ENCODE measurements at regions not wholly inside any gene's neighbourhood (a gene's known extent, or its start where the extent isn't known, plus 50 kb on each side); places are given as distances from the start of the nearest gene placed in this dataset.

GRCh38 chr2:34660741-34661140, 1061.6 kb upstream of the FAM98A start:
- Histone ChIP-seq H3K36me3 (ENCODE audit: control insufficient read depth, low read length) (no peaks in the 10 kb centered on the region), H3F3A (ENCODE audit: control insufficient read depth, insufficient read depth) (no peaks in the 10 kb centered on the region), H3K9me2 (replicated peaks; ENCODE audit: control insufficient read depth, low read length) (no peaks in the 10 kb centered on the region), H3K4me1 (ENCODE audit: control insufficient read depth, low read length) (no peaks in the 10 kb centered on the region), H4K20me1 (ENCODE audit: control insufficient read depth, insufficient read depth, low read depth, low read length) (no peaks in the 10 kb centered on the region), H3K4me2 (ENCODE audit: low read length) (no peak overlapping the region), H3K79me2 (ENCODE audit: control insufficient read depth, low read length) (no peaks in the 10 kb centered on the region), H3K27ac (ENCODE audit: low read depth, low read length) (no peak overlapping the region), H3K27me3 (ENCODE audit: control insufficient read depth, low read length) (no peaks in the 10 kb centered on the region), H3K9me3 (ENCODE audit: control insufficient read depth, insufficient read depth, low read length) (no peaks in the 10 kb centered on the region), H3K4me3 (ENCODE audit: low read length) (no peak overlapping the region)
- TF ChIP-seq CTCF (IDR thresholded peaks at IDR 0.05; ENCODE audit: low read depth, low read length, poor library complexity, severe bottlenecking), result no peak

- no peaks in the 10 kb centered on the region for H3K9me3 ChIP-seq (ENCODE audit: control insufficient read depth, insufficient read depth, low read length)
- no peaks in the 10 kb centered on the region for H3K36me3 ChIP-seq (ENCODE audit: control insufficient read depth, low read length)
- no peak overlapping the region for H3K27ac ChIP-seq (ENCODE audit: low read depth, low read length)
- no peaks in the 10 kb centered on the region for H3K27me3 ChIP-seq (ENCODE audit: control insufficient read depth, low read length)
- TF ChIP-seq EZH2phosphoT487 (IDR thresholded peaks at IDR 0.05; ENCODE audit: borderline replicate concordance, low read length) (no peak), CTCF (IDR thresholded peaks at IDR 0.05; ENCODE audit: low read depth, low read length, poor library complexity, severe bottlenecking) (no peak)
- H3K4me1 ChIP-seq (ENCODE audit: control insufficient read depth, low read length), result no peaks in the 10 kb centered on the region
- no peak overlapping the region for H3K4me2 ChIP-seq (ENCODE audit: low read length)
- no peaks in the 10 kb centered on the region for H4K20me1 ChIP-seq (ENCODE audit: control insufficient read depth, insufficient read depth, low read depth, low read length)
- no peaks in the 10 kb centered on the region for H3K79me2 ChIP-seq (ENCODE audit: control insufficient read depth, low read length)
- H3F3A ChIP-seq (ENCODE audit: control insufficient read depth, insufficient read depth), result no peaks in the 10 kb centered on the region
- no peak overlapping the region for H3K4me3 ChIP-seq (ENCODE audit: low read length)
- no peaks in the 10 kb centered on the region for H3K9me2 ChIP-seq (replicated peaks; ENCODE audit: control insufficient read depth, low read length)
Measured at GRCh38 chr2:34656632-34657031, 1057.5 kb upstream of the FAM98A start.

DNA sequence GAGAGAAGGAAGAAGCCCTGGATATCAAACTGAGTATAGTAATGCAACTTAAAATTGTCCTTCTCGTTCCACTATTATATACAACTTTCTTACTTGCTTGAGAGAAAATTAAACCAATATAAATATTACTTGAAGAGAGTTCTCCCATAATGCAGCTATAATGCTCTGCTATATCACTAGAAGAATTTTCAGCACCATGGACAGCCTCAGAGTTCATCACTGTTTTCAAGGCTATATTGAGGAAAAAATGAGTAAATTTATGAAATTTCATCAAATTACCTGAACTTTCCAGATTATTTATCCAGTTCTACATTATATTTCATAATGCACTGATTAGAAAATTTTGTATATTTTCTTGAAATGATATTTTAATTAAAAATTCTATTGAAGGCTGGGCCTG, 1053.5 kb upstream of the FAM98A start:
- TF ChIP-seq EZH2phosphoT487 (IDR thresholded peaks at IDR 0.05; ENCODE audit: borderline replicate concordance, low read length) (no peak), CTCF (IDR thresholded peaks at IDR 0.05; ENCODE audit: low read depth, low read length, poor library complexity, severe bottlenecking) (no peak)
- no peaks in the 10 kb centered on the region for H3F3A ChIP-seq (ENCODE audit: control insufficient read depth, insufficient read depth)
- no peaks in the 10 kb centered on the region for H3K27me3 ChIP-seq (ENCODE audit: control insufficient read depth, low read length)
- H3K27ac ChIP-seq (ENCODE audit: low read depth, low read length), result no peak overlapping the region
- no peak overlapping the region for H3K4me2 ChIP-seq (ENCODE audit: low read length)
- no peak overlapping the region for H3K4me3 ChIP-seq (ENCODE audit: low read length)
- H3K36me3 ChIP-seq (ENCODE audit: control insufficient read depth, low read length), result no peaks in the 10 kb centered on the region
- no peaks in the 10 kb centered on the region for H4K20me1 ChIP-seq (ENCODE audit: control insufficient read depth, insufficient read depth, low read depth, low read length)
- H3K9me3 ChIP-seq (ENCODE audit: control insufficient read depth, insufficient read depth, low read length), result no peaks in the 10 kb centered on the region
- no peaks in the 10 kb centered on the region for H3K79me2 ChIP-seq (ENCODE audit: control insufficient read depth, low read length)
- H3K9me2 ChIP-seq (replicated peaks; ENCODE audit: control insufficient read depth, low read length), result no peaks in the 10 kb centered on the region
- H3K4me1 ChIP-seq (ENCODE audit: control insufficient read depth, low read length), result no peaks in the 10 kb centered on the region

GRCh38 chr2:34646901-34647300, 1047.8 kb upstream of the FAM98A start:
- no peak overlapping the region for H3K4me2 ChIP-seq (ENCODE audit: low read length)
- no peak for TF ChIP-seq CTCF (IDR thresholded peaks at IDR 0.05; ENCODE audit: low read depth, low read length, poor library complexity, severe bottlenecking)
- TF ChIP-seq EZH2phosphoT487 (IDR thresholded peaks at IDR 0.05; ENCODE audit: borderline replicate concordance, low read length), result no peak
- H3K4me3 ChIP-seq (ENCODE audit: low read length), result no peak overlapping the region
- no peak overlapping the region for H3K27ac ChIP-seq (ENCODE audit: low read depth, low read length)
- no peaks in the 10 kb centered on the region for H3K4me1 ChIP-seq (ENCODE audit: control insufficient read depth, low read length)
- no peaks in the 10 kb centered on the region for H3K27me3 ChIP-seq (ENCODE audit: control insufficient read depth, low read length)
- H3K9me3 ChIP-seq (ENCODE audit: control insufficient read depth, insufficient read depth, low read length), result no peaks in the 10 kb centered on the region
- no peaks in the 10 kb centered on the region for H3K9me2 ChIP-seq (replicated peaks; ENCODE audit: control insufficient read depth, low read length)
- no peaks in the 10 kb centered on the region for H3K79me2 ChIP-seq (ENCODE audit: control insufficient read depth, low read length)
- no peaks in the 10 kb centered on the region for H4K20me1 ChIP-seq (ENCODE audit: control insufficient read depth, insufficient read depth, low read depth, low read length)
- no peaks in the 10 kb centered on the region for H3F3A ChIP-seq (ENCODE audit: control insufficient read depth, insufficient read depth)
- H3K36me3 ChIP-seq (ENCODE audit: control insufficient read depth, low read length), result no peaks in the 10 kb centered on the region
